BLaER1 (cell line): ENCODE measurements at regions not wholly inside any gene's neighbourhood (a gene's known extent, or its start where the extent isn't known, plus 50 kb on each side); places are given as distances from the start of the nearest gene placed in this dataset.

Source experiments
- H3K27ac ChIP-seq: shearing (Covaris generic); formaldehyde crosslinking; 2 replicates; pipeline ENCODE4 v1.8.1; 2022
- H3K27me3 ChIP-seq: shearing (Covaris generic); formaldehyde crosslinking; 2 replicates; pipeline ENCODE4 v1.8.1; 2022
- H3K36me3 ChIP-seq: shearing (Covaris generic); formaldehyde crosslinking; 2 replicates; pipeline ENCODE4 v1.8.1; 2022
- H3K4me1 ChIP-seq: shearing (Covaris generic); formaldehyde crosslinking; 2 replicates; pipeline ENCODE4 v1.8.1; 2022
- H3K4me2 ChIP-seq: shearing (Covaris generic); formaldehyde crosslinking; 2 replicates; pipeline ENCODE4 v1.8.1; 2022
- H3K4me3 ChIP-seq: shearing (Covaris generic); formaldehyde crosslinking; 2 replicates; pipeline ENCODE4 v1.8.1; 2022
- H3K9ac ChIP-seq: shearing (Covaris generic); formaldehyde crosslinking; 2 replicates; pipeline ENCODE4 v1.8.1; 2022
- H3K9me3 ChIP-seq: shearing (Covaris generic); formaldehyde crosslinking; 2 replicates; pipeline ENCODE4 v1.8.1; 2022
- H4K20me1 ChIP-seq: shearing (Covaris generic); formaldehyde crosslinking; 2 replicates; pipeline ENCODE4 v1.8.1; 2022
- Cebpa-rat ChIP-seq: shearing (Covaris generic); IDR thresholded peaks from 2 replicates; pipeline ENCODE4 v1.8.1; 2022

- no peaks in the 10 kb centered on the region for H4K20me1 ChIP-seq
- H3K27ac ChIP-seq: peak overlapping the region; percentile 15; the same call in 1 of the 2 replicates
- no peak overlapping the region for H3K9ac ChIP-seq
- H3K4me1 ChIP-seq: peaks cover 82% of the 10 kb centered on the region
- H3K4me2 ChIP-seq: peak overlapping the region; percentile 82
- H3K27me3 ChIP-seq: no peaks in the 10 kb centered on the region
- H3K36me3 ChIP-seq: no peaks in the 10 kb centered on the region
- peaks cover under 1% of the 10 kb centered on the region; the same call in 1 of the 2 replicates for H3K9me3 ChIP-seq
- no peak overlapping the region for H3K4me3 ChIP-seq
- TF ChIP-seq Cebpa-rat: no peak
Measured at GRCh38 chr4:153114771-153115321, 89.4 kb upstream of the TRIM2 start.

- Histone ChIP-seq H3K36me3 (no peaks in the 10 kb centered on the region), H3K27ac (peak overlapping the region; percentile 15; the same call in 1 of the 2 replicates), H3K9me3 (no peaks in the 10 kb centered on the region), H3K27me3 (no peaks in the 10 kb centered on the region), H3K4me1 (peaks cover 74% of the 10 kb centered on the region), H4K20me1 (no peaks in the 10 kb centered on the region), H3K4me2 (peak overlapping the region; percentile 82), H3K4me3 (peak overlapping the region; percentile 45; the same call in 1 of the 2 replicates), H3K9ac (peak overlapping the region; percentile 0; the same call in 1 of the 2 replicates)
- no peak for TF ChIP-seq Cebpa-rat
Measured at GRCh38 chr4:153115322-153116290, 88.6 kb upstream of the TRIM2 start.

GRCh38 chr4:153116291-153116680 is 88.0 kb upstream of the TRIM2 start:
- Histone ChIP-seq H3K27me3 (no peaks in the 10 kb centered on the region), H3K9me3 (no peaks in the 10 kb centered on the region), H3K4me1 (peaks cover 67% of the 10 kb centered on the region), H3K27ac (peak overlapping the region; percentile 15; the same call in 1 of the 2 replicates), H3K36me3 (no peaks in the 10 kb centered on the region), H4K20me1 (no peaks in the 10 kb centered on the region), H3K4me2 (peak overlapping the region; percentile 82), H3K9ac (peak overlapping the region; percentile 0; the same call in 1 of the 2 replicates), H3K4me3 (peak overlapping the region; percentile 45; the same call in 1 of the 2 replicates)
- TF ChIP-seq Cebpa-rat: no peak

- no peak overlapping the region; the same call in 1 of the 2 replicates for H3K27ac ChIP-seq
- TF ChIP-seq Cebpa-rat: no peak
- no peaks in the 10 kb centered on the region for H3K36me3 ChIP-seq
- no peaks in the 10 kb centered on the region for H3K9me3 ChIP-seq
- peaks cover 62% of the 10 kb centered on the region for H3K4me1 ChIP-seq
- H3K27me3 ChIP-seq: no peaks in the 10 kb centered on the region
- H3K4me3 ChIP-seq: no peak overlapping the region
- no peaks in the 10 kb centered on the region for H4K20me1 ChIP-seq
- H3K9ac ChIP-seq: no peak overlapping the region; the same call in 1 of the 2 replicates
- H3K4me2 ChIP-seq: peak overlapping the region; percentile 82
Measured at GRCh38 chr4:153116801-153117200, 87.4 kb upstream of the TRIM2 start.

GRCh38 chr4:153117554-153117953 is 86.7 kb upstream of the TRIM2 start:
- Histone ChIP-seq H4K20me1 (no peaks in the 10 kb centered on the region), H3K9ac (no peak overlapping the region), H3K27ac (no peak overlapping the region), H3K27me3 (no peaks in the 10 kb centered on the region), H3K9me3 (no peaks in the 10 kb centered on the region), H3K36me3 (no peaks in the 10 kb centered on the region), H3K4me3 (no peak overlapping the region), H3K4me2 (no peak overlapping the region), H3K4me1 (peaks cover 54% of the 10 kb centered on the region)
- TF ChIP-seq Cebpa-rat: no peak

- H3K4me1 ChIP-seq: peaks cover 34% of the 10 kb centered on the region
- no peaks in the 10 kb centered on the region for H3K36me3 ChIP-seq
Measured at GRCh38 chr4:153119626-153120025, 84.6 kb upstream of the TRIM2 start.

GRCh38 chr4:153120235-153120634 is 84.0 kb upstream of the TRIM2 start:
- Histone ChIP-seq H3K36me3 (no peaks in the 10 kb centered on the region), H3K27ac (no peak overlapping the region), H3K9ac (no peak overlapping the region), H3K4me1 (peaks cover 28% of the 10 kb centered on the region), H3K4me3 (no peak overlapping the region), H4K20me1 (no peaks in the 10 kb centered on the region), H3K4me2 (no peak overlapping the region), H3K9me3 (no peaks in the 10 kb centered on the region), H3K27me3 (no peaks in the 10 kb centered on the region)
- TF ChIP-seq Cebpa-rat: no peak

More at GRCh38 chr4:153119626-153120025, 84.6 kb upstream of the TRIM2 start:
- Histone ChIP-seq H3K9me3 (no peaks in the 10 kb centered on the region), H3K4me3 (no peak overlapping the region), H3K27ac (no peak overlapping the region), H4K20me1 (no peaks in the 10 kb centered on the region), H3K9ac (no peak overlapping the region), H3K4me2 (no peak overlapping the region), H3K27me3 (no peaks in the 10 kb centered on the region)
- TF ChIP-seq Cebpa-rat: no peak

- H3K9ac ChIP-seq: no peak overlapping the region
- no peaks in the 10 kb centered on the region for H3K27me3 ChIP-seq
- H3K27ac ChIP-seq: no peak overlapping the region
- H3K9me3 ChIP-seq: no peaks in the 10 kb centered on the region
- H3K4me3 ChIP-seq: no peak overlapping the region
- H3K4me2 ChIP-seq: no peak overlapping the region
- TF ChIP-seq Cebpa-rat: no peak
- no peaks in the 10 kb centered on the region for H3K36me3 ChIP-seq
- H4K20me1 ChIP-seq: no peaks in the 10 kb centered on the region
- peaks cover 10% of the 10 kb centered on the region; the same call in 1 of the 2 replicates for H3K4me1 ChIP-seq
Measured at GRCh38 chr4:153122855-153123254, 81.4 kb upstream of the TRIM2 start.

- TF ChIP-seq Cebpa-rat: no peak
- H3K9ac ChIP-seq: no peak overlapping the region
Measured at GRCh38 chr4:153126137-153126536, 78.1 kb upstream of the TRIM2 start.

More at GRCh38 chr4:153126137-153126536, 78.1 kb upstream of the TRIM2 start:
- Histone ChIP-seq H3K4me3 (no peak overlapping the region), H3K4me1 (0 out of 2 replicates have a peak, but pooled peaks cover 9% of the 10 kb centered on the region), H3K27ac (no peak overlapping the region), H3K4me2 (no peak overlapping the region), H3K9me3 (no peaks in the 10 kb centered on the region), H4K20me1 (no peaks in the 10 kb centered on the region), H3K27me3 (no peaks in the 10 kb centered on the region), H3K36me3 (no peaks in the 10 kb centered on the region)
